Amygdala (tissue), 56 donors: ENCODE measurements at regions not wholly inside any gene's neighbourhood (a gene's known extent, or its start where the extent isn't known, plus 50 kb on each side); places are given as distances from the start of the nearest gene placed in this dataset.

Experiments
- DNase-seq, 56 donors: peaks; one replicate each; lab custom pipeline; 2025; lab: John Stamatoyannopoulos, UW

DNA sequence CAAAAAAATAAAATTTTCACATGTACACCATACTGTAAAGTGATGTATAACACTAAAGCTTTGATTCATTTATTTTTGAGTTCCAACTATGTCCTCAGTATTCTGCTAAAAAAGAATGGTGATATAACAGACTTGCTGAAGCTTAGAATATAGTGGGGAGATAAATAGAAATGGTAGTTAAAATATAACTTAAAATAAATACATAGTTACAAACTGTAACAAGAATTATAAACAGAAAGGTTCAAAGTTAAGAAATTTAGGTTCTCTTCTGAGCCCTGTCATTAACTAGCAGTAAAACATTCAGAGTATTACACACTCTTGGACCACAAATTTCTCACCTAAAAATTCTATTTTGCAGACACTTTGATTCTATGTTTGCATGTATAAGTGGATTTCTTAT, 392.1 kb downstream of the ANXA1 start:
- no peak for DNase-seq

- DNase-seq, result peak in 25 of 56 donors; percentile 1 to 39 (median 13)
Measured at GRCh38 chr9:73548201-73548600, 396.5 kb downstream of the ANXA1 start.

GRCh38 chr9:73549991-73550390, 398.3 kb downstream of the ANXA1 start:
- DNase-seq, result no peak

DNA sequence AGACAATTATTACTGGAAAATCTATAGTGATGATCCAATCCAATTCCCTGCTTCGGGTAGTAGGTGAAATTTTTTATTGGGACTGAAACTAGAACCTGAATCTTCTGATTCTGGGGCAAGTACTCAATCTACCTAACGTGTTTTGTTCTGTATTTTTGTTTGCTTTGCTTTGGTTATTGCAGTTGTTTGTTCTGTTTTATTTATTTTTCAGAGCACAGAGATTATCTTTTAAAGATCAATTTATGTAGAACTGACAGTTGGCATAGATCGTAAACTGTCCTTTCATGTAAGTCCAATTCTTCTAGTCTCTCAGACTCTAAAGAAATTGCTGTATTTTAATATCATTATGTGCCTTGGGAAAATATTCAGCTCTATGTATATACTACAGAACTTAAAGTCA, 401.6 kb downstream of the ANXA1 start:
- DNase-seq, result no peak

DNA sequence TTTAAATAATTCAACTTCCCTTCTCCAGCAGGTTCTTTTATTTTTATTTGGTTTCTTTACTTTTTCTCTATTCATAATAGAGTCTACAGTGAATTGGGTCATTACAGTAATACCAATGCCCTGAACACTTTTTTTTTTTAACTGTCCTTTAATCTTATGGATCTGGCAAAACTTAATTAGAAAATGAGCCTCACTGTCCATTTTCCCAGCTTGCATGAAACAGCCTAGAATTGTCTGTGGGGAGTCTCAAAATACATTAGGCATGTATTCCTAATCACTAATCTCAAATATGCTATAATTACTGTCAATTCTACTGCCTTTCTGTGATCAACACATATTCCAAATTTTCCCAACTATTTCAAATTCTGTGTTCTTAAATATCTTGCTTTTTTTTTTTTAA, 406.8 kb downstream of the ANXA1 start:
- DNase-seq, result no peak

DNA sequence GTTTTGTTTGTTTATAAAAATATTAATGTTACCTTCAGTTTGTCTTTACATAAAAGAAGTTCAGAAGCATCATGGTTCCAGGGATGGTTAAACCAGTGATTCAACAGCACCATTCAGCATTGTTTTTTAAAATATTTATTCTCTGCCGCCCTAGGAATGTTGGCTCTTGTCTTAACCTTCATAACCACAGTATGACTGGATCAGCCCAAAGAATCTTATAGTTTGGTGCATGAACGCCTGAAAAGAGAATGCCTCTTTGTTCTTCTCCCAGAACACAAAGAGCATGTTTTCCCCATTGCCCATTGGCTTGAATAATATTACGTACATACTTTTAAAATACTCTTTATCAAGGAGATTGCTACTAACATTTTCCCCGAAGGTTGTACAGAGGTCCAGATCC, 413.4 kb downstream of the ANXA1 start:
- DNase-seq, result no peak

DNA sequence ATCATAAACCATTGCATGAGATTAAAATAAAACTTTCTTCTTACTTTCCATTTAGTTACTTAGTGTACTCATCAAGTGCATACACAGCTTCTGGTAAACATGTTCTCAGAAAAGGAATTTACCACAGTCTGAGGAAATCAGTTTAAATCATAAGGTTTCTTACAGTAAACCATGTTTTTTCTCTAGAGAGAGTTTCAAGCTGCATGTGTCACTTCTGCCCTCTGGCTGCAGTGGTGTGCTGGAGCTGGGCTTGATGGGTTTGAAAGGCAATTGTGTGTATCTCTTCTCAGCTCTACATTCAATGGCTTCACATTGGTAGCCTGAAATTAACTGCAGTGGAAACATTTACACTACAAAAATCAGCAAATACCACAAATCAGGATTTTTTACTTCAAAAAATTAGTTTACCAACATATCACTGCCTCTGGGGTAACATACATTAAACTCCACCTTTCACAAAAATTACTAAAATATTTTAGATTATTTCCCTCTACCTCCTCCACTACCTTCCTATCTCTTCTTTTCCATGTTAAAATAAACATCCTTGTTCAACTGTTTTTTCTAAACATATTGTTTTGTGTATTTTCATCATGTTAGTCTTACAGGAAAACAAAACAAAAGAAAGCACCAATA, 414.3 kb downstream of the ANXA1 start:
- DNase-seq, result peak in 27 of 56 donors; percentile 2 to 67 (median 18)

GRCh38 chr9:73566627-73567026, 415.0 kb downstream of the ANXA1 start:
- no peak for DNase-seq

DNA sequence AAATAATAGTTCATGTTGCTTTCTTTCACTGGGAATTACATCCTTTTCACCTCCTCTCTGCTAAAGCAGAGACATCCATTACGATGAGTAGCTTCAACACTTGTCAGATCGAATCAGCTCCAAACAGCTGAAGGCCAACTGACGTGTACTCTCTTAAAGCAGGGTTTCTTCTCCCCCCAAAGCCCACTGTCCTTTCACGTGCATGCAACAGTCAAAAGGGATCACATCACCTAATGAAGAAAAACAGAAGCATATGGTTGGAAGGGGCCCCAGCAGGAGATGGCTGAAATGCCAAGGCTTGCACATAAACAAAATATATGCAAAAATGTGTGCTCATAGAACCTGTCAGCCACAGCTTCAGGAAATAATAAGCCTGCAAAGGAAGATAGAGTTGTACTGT, 421.6 kb downstream of the ANXA1 start:
- no peak for DNase-seq

DNA sequence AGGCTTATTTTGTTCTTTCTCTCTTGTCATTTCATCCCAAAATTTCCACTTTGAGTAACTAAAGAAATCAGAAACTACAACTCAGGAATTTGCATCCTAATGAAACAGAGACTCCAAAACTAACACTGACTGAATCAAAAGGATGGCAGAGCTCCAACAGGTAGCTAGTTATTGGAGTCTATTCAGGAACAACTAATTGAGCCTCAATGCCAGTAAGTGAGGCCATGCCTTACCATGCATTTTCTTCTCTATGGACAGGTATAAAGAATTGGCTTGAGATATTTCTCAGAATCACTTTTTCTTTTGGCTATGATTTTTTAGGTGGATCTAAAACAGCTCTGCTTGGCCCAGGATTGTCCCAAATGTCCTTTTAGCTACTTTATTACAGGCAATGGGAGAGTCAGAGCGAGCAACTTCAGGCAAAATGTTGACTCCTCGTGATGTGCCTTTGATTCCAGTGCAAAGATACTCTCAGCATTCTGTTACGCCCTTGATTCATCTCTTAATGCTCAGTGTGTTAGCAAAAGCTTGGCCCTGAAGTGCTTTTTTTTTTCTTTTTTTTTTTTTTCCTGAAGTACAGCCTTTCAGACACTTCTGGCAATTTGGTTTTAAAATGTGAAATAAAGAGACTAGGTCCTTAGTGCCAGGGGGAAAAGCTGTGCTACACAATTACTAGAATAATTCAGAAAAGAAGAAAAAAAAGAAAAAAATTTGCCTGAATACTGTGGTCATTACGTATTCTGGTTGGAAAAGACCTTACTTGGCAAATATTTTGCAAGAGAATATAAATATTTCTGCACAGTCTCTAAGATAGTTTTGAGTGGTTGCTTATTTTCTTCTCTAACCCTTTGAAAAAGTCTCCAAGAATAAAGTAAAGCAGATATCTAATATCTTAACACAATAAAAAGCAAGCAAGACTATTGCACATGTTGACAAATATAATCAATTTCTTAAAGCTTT, 423.7 kb downstream of the ANXA1 start:
- no peak for DNase-seq

GRCh38 chr9:73577848-73578247, 426.2 kb downstream of the ANXA1 start:
- DNase-seq, result peak in 14 of 56 donors; percentile 1 to 25 (median 10)

GRCh38 chr9:73579823-73580222, 428.2 kb downstream of the ANXA1 start:
- no peak for DNase-seq

DNA sequence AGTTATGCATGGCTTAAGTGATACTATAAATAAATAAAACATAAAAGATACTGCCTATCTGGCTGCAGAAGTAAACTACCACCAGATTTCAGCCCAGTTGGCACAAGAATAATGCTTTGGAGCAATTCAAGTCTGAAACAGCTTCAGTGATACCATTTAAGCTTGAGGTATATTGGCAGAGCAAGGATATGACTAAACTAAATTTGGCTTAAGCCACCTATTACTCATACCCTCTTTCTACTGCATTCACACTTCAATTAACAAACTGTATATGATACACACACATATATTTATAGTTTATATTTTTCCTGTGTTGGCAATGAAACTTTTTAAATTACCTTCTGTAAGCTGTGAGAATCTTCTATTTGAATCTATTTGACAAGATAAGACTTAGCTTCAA, 431.9 kb downstream of the ANXA1 start:
- no peak for DNase-seq

DNA sequence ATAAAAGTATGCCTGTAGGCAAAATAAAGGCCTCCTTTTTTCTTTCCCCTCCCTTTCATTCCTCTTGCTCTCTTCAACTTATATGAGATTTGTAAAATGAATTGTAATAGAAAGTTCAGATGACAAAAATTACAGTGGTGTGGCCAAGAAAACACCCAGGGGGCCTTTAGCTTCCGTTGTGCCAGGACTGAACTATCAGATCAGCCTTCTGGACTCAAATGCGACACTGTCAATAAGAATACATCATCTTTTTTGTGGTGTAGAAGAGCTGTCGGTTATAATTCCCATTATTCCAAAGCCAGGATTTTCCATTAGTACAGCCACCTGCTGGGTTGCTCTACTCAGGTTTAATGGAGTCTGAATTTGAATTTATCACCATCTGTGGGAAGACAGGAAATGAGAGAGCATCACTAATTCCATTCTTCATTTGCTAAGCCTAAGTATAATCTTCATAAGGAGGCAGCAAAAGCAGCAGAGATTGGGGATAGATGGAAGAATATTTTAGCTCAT, 443.4 kb downstream of the ANXA1 start:
- no peak for DNase-seq

DNA sequence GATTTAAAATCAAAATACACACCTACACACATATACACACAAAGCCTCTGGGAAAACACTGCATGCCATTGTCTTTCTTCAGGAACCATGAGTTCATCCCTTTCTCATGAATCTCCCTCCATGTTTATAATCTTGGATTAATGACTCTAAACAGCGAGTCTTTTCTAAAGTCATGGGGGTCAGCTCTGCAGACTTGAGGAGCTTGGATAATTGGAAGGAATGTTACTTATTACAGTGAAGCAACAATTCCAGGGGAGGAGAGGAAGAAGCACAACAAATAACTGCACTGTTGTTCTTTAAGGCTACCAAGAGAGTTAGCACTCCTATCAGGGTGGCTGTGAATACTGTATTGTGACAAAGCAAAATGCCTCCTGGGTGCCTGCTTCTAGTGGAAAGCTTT, 444.7 kb downstream of the ANXA1 start:
- DNase-seq, result no peak

- no peak for DNase-seq
Measured at GRCh38 chr9:73597039-73597438, 445.4 kb downstream of the ANXA1 start.

DNA sequence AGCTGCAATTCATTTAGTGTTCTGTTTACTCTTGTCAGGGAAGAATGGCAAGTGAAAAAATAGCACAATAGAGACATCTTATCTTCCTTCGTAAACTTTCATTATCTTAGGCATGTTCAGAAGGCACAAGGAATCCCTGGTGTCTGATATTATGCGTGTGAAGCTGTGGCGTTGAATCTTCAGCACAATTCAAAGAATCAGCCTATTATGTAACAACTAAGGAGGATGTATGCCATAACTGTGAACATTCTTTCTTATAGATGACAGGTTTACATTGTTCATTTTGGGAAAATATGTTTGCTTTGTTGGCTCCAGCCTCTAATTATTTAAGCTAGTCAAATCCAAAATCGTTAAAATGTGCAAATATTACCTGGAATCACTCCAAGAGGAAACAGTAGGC, 446.1 kb downstream of the ANXA1 start:
- DNase-seq, result no peak

DNA sequence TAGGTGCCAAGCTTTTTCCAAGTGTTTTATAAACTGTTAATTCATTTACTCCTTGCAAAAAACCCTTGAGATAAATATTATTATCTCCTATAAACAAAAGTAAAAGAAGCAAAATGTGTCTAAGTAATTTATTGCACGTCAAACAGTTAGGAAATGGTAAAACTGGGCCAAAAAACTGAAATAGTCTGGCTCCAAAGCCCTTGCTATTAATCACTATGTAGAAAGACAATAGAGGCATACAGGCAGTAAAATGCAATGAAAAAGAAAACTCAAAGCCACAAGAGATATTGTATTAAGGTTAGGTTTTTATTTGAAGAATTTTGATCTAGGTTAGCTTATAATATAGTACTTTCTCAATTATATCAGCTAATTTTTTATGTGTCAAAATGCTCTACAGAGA, 457.7 kb downstream of the ANXA1 start:
- DNase-seq, result no peak

DNA sequence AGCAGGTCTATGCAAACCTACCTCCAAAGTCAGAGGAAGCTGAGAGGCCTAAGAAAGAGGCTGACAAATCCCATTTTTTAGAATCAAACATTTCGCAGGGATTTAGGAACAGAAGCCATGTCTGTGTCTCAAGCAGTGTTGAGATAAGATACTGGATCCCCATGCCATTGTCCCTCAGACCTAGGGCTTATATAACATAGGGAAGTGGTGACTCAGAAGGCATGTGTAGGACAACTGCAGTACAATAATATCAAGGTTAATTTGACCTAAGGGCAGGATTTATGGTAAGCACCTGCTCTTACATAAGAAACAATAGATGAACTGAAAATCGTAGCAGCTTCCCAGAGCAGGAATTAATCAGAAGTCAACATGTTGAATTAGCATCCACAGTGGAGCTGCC, 459.4 kb downstream of the ANXA1 start:
- DNase-seq, result no peak

DNA sequence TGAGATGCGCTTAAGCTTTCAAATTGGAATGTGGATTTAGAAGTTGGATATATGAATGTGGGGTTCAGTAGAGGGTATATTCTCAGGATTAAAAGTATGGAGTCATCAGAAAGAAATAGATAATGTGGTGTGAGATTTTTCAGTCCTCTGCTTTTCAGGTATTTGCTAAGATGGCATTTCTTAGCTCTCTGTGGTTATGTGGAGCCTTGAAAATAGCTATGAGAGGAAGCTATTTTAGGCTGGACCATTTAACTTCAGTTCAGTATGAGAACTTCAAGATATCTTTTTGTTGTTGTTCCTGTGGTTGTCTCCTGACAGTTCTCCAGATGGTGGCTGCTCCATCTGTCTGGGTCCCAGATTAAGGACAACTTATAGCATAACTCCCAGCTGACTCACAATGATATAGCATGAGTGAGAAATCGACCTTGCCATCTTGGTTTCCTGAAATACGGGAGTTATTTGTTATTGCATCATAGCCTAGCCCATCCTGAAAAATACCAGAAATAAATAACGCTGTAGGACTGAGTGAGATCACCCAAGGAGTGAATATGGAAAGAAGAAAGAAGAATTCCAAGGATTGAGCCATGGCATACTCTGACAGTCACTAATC, 461.5 kb downstream of the ANXA1 start:
- DNase-seq, result no peak

DNA sequence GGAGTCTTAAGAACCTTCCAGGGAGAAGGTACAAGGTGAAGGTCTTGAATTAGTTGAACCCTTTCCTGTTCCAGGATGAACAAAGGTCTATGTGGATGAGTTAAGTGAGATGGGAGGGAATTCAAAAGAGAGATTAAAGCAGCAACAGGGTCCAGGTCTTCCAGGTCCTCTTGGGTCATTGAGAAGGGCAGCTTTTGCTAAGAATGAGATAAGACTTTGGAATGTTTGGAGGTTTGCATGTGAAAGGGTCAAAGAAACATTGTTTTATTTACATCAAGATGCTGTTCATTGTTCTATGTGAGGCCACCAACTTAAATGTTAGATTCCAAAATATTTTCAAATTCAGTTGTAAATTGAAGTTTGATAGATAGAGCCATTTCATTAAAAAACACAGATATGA, 463.9 kb downstream of the ANXA1 start:
- DNase-seq, result no peak
